Mucosa of gallbladder (tissue), 1 donor: ENCODE measurements at regions not wholly inside any gene's neighbourhood (a gene's known extent, or its start where the extent isn't known, plus 50 kb on each side); places are given as distances from the start of the nearest gene placed in this dataset.

Experiments used
- DNase-seq: peaks from one replicate; pipeline ENCODE4 v3.0.0-alpha.2; 2020; ENCODE audit warnings: low spot score
- donor health status: DM: no; HTN: no; CAD: no.

- no peak for DNase-seq
Measured at GRCh38 chr20:39278230-39278788, 316.2 kb downstream of the DHX35 start.

DNA sequence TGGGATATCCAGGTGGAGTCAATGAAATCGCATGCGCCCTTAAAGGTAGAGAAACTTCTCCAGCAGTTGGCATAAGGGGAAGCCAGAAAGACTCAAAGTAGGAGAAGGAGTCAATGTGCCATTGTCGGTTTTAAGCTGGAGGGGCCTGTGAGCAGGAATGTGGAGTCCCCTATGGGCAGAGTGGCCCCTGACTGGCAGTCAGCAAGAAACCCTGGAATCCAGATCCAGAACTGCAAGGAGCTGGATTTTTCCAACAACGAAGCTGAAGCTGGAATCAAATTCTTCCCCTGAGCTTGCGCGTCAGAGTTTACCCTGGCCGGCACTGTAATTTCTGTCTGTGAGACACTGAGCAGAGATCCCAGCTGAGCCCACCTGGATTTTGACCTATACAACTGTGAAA lies 315.0 kb downstream of the DHX35 start:
- DNase-seq, result no peak

- no peak for DNase-seq
Measured at GRCh38 chr20:39270837-39271604, 308.9 kb downstream of the DHX35 start.

DNA sequence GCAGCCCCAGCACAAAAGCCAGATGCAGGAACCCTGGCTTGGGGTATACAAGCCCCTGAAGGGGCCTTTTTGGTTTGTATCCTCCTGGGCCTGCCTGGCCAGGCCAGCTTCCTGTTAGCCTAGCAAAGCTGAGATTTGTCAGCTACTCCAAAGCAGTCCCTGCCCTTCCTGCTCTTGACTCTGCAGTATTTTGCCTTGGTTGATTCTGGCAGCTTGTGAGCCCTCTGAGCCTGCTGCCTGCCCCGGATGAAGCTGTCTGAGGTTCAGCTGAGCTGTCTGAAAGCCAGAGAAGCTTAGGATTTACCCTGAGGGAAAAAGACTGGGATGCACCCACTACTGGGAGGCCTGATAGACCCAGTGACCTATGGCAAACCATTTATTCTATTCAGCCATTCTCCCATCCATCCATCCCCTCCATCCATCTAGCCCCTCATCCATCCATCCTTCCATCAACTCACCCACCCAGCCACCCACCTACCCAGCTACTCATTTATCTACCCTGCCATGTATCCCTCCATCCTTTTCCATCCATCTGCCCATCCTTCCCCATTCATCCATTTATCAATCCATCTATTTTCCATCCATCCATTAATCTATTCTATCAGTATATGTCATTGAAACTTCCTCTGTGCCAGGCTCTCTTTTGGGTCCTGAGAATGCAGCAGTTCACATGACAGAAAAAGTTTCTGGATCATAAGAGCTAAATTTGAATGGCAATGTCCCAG lies 307.5 kb downstream of the DHX35 start:
- DNase-seq, result no peak

DNA sequence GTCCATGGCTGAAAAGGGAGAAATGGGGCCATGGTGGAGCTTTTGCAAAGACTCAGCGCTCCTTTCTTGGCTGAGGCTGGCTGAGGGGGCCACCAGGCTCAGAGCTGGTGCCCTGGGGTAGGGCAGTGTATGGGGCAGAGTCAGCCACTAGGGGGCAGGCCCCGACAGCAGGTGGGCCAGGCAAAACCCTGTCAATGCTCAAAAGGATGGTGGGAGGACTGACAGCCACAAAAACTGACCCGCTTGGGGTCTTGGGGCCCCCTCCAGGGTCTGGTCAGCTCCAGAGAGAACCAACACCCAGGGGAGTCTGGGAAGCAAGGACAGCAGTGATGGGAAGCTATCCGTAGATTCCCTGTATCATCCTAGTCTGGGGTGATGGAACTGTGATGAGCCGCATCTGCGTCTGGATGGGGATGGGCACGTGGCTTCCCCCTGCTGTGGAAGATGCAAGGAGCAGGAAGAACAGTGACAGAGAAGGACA lies 306.9 kb downstream of the DHX35 start:
- DNase-seq, result peak; percentile 21

DNA sequence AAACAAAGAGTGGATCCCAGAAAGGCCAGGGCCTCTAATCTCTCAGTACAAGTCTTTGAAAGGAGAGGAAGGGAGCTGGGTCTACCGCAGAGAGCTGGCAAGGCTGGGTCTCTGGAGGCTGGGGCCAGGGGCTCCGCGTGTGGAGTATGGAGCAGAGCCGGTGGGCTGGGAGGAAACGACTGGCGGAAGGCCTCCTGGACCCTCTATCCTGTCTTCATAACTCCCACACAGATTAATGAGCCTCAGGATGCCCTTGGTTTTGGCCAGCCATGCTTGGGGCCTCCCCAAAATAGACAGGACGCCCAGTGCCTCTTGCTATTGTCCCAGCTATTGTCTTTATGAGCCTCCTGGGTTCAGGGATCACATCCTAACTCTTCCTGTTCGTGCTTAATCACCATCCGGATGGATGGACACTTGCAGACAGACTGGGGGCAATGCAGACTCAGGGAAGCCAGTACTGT lies 306.4 kb downstream of the DHX35 start:
- DNase-seq, result no peak

- DNase-seq, result no peak
Measured at GRCh38 chr20:39266989-39267388, 304.8 kb downstream of the DHX35 start.

DNA sequence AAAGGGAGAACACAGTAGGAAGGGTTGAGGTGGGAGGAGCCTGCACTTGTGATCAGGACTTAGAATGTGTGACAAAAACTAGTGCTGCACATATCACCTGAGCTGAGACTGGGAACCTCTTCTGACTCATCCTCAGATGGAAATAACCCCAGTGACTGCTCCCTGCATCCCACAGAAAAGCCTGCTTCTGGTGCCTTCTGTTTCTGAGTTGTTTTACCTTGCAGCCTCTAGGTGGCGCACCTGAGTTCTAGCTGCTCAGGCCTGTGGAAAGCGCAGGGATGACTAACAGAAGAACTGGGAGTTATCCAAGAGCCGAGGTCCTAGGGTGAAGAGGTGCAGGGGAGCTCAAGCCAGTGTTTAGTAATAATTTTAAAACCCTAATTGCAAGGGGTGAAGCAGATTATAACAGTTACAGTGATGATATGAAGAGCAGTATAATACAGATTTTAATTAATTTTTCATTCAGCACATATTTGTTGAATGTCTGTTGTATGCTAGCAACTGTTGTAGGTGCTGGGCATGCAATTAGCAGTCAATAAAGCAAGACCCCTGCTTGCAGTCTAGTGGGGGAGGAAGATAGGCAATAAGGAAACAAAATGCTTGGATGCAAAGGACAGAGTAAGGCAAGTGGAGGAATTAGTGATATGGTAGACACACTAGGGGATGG lies 302.5 kb downstream of the DHX35 start:
- DNase-seq, result peak; percentile 51

GRCh38 chr20:39263076-39263475 lies 300.9 kb downstream of the DHX35 start:
- no peak for DNase-seq

GRCh38 chr20:39259808-39260207 lies 297.7 kb downstream of the DHX35 start:
- DNase-seq, result no peak

- DNase-seq, result no peak
Measured at GRCh38 chr20:39259010-39259803, 297.1 kb downstream of the DHX35 start.

DNA sequence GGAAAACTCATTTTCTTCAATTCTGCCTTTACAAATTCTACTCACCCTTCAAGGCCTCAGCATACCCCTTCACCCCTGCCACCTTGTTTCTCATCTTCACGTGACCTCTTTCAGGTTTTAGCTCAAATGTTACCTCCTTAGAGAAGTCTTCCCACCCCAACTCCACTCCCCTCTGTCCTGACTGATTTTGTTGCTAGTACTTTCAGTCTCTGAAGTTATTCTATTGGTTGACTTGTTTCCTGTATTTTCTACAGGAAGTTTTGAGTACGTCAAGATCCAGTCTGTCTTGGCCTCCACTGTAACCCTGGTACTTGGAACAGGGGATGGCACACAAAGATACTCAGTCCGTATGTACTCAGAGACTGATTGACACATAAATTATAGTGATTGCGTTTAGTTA lies 296.1 kb downstream of the DHX35 start:
- no peak for DNase-seq

- DNase-seq, result no peak
Measured at GRCh38 chr20:39253051-39253755, 291.1 kb downstream of the DHX35 start.

DNA sequence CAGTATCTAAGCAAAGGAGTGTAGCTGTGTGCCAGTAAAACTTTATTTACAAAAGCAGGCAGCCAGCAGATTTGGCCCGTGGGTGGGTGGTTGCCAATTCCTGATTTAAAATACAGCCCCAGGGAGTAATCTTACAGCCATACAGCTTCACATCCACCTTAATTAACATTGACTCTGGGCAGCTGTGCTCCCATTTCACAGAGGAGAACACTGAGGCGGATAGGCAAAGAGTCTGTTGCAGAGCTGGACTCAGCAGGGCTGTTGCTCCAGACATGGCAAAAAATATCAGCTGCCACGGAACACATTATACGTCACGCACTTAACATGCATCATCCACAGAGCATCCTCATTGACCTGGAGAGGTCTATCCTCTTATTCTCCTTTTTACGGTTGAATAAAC lies 289.9 kb downstream of the DHX35 start:
- DNase-seq, result no peak

DNA sequence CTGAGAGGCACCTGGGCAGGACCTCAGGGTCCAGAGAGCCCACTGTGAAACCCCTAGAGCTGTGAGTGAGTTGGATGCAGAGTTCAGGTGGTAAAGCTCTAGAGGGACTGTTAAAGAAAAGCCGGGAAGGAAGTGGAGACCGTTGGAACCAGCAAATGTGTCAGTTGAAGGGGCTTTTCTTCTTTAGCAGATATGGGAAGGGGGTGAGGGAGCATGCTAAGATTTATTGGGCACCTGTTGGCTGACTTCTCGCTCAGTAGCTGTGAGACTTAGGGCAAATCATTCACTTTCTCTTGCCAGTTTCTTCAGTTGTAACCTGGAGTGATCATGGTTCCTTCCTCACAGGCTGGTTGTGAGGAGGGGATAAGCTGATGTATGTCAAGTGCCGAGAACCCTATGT lies 287.7 kb downstream of the DHX35 start:
- DNase-seq, result no peak

GRCh38 chr20:39248862-39249485 lies 286.8 kb downstream of the DHX35 start:
- DNase-seq, result no peak

DNA sequence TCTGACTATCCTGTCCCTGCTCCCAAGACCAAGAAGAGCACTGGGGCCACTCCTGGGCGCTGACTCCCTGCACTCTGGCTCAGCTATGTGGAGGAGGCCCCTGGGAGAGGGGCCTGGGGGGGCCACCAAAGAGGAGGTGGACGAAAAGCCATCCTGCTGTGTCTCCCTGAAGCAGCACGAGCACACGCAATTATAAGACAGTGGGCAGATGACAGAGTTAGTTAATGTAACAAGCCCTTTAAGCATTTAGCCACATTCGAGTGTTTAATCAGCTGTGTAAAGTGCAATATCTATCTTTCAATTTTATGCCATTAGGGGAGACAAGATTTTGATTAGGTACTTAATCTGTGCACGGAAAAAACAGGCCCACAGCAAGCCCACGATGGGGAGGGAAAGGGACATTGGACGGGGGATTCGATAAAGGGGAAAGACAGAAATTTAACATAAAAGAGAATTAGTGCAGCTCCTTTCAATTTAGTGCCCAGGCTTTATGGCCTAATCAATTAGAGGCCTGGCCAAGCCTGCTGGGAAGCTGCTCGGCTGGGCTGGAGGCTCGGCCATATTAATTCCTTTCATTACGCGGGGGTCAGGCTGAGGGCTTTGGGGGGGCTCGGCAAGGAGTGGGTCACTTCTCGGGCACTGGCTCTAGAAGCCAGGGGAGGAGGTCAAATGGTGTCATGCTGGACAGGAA lies 286.2 kb downstream of the DHX35 start:
- no peak for DNase-seq

DNA sequence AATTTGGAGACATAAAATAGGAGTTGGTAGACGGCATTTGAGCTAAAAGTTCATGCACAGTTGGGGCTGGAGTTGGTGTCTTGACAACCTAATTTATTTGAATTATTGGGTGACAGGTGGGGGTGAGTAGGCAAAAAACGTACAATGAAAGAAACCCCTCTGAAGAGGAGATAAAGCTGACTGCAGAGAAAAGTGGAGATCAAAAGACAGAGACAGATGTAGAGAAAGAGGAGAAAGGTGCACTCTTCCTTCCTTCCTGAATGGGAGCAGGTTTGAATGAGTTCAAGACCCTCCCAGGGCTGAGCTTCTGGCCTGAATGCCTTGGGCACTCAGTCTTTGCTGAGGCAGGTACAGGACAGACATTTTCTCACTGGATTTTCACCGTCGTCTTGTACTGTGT lies 284.3 kb downstream of the DHX35 start:
- DNase-seq, result no peak

GRCh38 chr20:39245685-39246311 lies 283.7 kb downstream of the DHX35 start:
- DNase-seq, result no peak
